Liver (tissue), 8 donors: ENCODE measurements at regions not wholly inside any gene's neighbourhood (a gene's known extent, or its start where the extent isn't known, plus 50 kb on each side); places are given as distances from the start of the nearest gene placed in this dataset.

Experiments used
- DNase-seq: peaks from one replicate; pipeline ENCODE4 v3.0.0-alpha.2; 2017; ENCODE audit warnings: low spot score
- H3K27ac ChIP-seq, 2 donors: one replicate each; pipeline ENCODE4 v1.7.0; 2013; ENCODE audit warnings: inconsistent platforms in 2 of 2, low read length in 2 of 2, control low read depth in 1 of 2, low read depth in 1 of 2, mild to moderate bottlenecking in 1 of 2
- H3K27me3 ChIP-seq, 4 donors: one replicate each; pipeline versions ENCODE4 v1.6.1 to v1.7.0; 2013; ENCODE audit warnings: low read length in 3 of 4, inconsistent platforms in 1 of 4, mild to moderate bottlenecking in 1 of 4, moderate library complexity in 1 of 4; ENCODE audit not compliant: control insufficient read depth in 4 of 4, insufficient read depth in 4 of 4
- H3K36me3 ChIP-seq, 4 donors: one replicate each; pipeline versions ENCODE4 v1.6.1 to v1.7.0; 2013; ENCODE audit warnings: low read length in 3 of 4, mild to moderate bottlenecking in 3 of 4, low read depth in 1 of 4, moderate library complexity in 1 of 4; ENCODE audit not compliant: control insufficient read depth in 4 of 4, insufficient read depth in 3 of 4
- H3K4me1 ChIP-seq, 4 donors: one replicate each; pipeline versions ENCODE4 v1.6.1 to v1.7.0; 2013; ENCODE audit warnings: low read length in 3 of 4, mild to moderate bottlenecking in 3 of 4, moderate library complexity in 1 of 4; ENCODE audit not compliant: control insufficient read depth in 4 of 4, insufficient read depth in 4 of 4
- H3K4me3 ChIP-seq, 3 donors: one replicate each; pipeline versions ENCODE4 v1.6.1 to v1.7.0; 2013; ENCODE audit warnings: low read length in 3 of 3, control low read depth in 1 of 3, low read depth in 1 of 3, mild to moderate bottlenecking in 1 of 3
- H3K9ac ChIP-seq, 2 donors: one replicate each; pipeline ENCODE4 v1.7.0; 2013; ENCODE audit warnings: low read length in 2 of 2, mild to moderate bottlenecking in 2 of 2, moderate library complexity in 2 of 2, control low read depth in 1 of 2, low read depth in 1 of 2
- H3K9me3 ChIP-seq, 4 donors: one replicate each; pipeline versions ENCODE4 v1.6.1 to v1.7.0; 2013; ENCODE audit warnings: low read length in 3 of 4; ENCODE audit not compliant: control insufficient read depth in 4 of 4
- CTCF ChIP-seq: fragments of 150-350 bp; IDR thresholded peaks from 2 replicates; pipeline ENCODE4 v1.5.1; 2017; ENCODE audit warnings: improper control_type of control experiment, low read depth, low read length; ENCODE audit not compliant: missing input control
- EGR1 ChIP-seq, 2 donors: IDR thresholded peaks; 2 replicates each; pipeline ENCODE4 v1.6.1; 2016 to 2018; ENCODE audit warnings: antibody characterized with exemption in 2 of 2, low read depth in 2 of 2
- FOXA1 ChIP-seq: IDR thresholded peaks from 2 replicates; pipeline ENCODE4 v1.6.1; 2016; ENCODE audit warnings: antibody characterized with exemption
- FOXA2 ChIP-seq: IDR thresholded peaks from 2 replicates; pipeline ENCODE4 v1.6.1; 2016; ENCODE audit warnings: antibody characterized with exemption
- GABPA ChIP-seq, 2 donors: IDR thresholded peaks in 1 of 2; conservative IDR thresholded peaks in 1 of 2; 2 replicates each; pipeline ENCODE4 v1.6.1; 2016; ENCODE audit warnings: antibody characterized with exemption in 2 of 2, mild to moderate bottlenecking in 1 of 2, moderate library complexity in 1 of 2
- HNF4A ChIP-seq, 2 donors: conservative IDR thresholded peaks; 2 replicates each; pipeline ENCODE4 v1.6.1; 2016; ENCODE audit warnings: antibody characterized with exemption in 2 of 2, mild to moderate bottlenecking in 2 of 2
- HNF4G ChIP-seq: IDR thresholded peaks from 2 replicates; pipeline ENCODE4 v1.6.1; 2016; ENCODE audit warnings: antibody characterized with exemption
- JUND ChIP-seq, 2 donors: IDR thresholded peaks; 2 replicates each; pipeline ENCODE4 v1.6.1; 2016; ENCODE audit warnings: antibody characterized with exemption in 2 of 2
- NR2F2 ChIP-seq: IDR thresholded peaks from 2 replicates; pipeline ENCODE4 v1.6.1; 2016; ENCODE audit warnings: antibody characterized with exemption
- RAD21 ChIP-seq, 2 donors: IDR thresholded peaks; 2 replicates each; pipeline ENCODE4 v1.6.1; 2016; ENCODE audit warnings: antibody characterized with exemption in 2 of 2, mild to moderate bottlenecking in 2 of 2
- RXRA ChIP-seq, 2 donors: IDR thresholded peaks; 2 replicates each; pipeline ENCODE4 v1.6.1; 2017 to 2018; ENCODE audit warnings: antibody characterized with exemption in 2 of 2, mild to moderate bottlenecking in 1 of 2
- SP1 ChIP-seq: IDR thresholded peaks from 2 replicates; pipeline ENCODE4 v1.6.1; 2018; ENCODE audit warnings: antibody characterized with exemption, mild to moderate bottlenecking
- TAF1 ChIP-seq: conservative IDR thresholded peaks from 2 replicates; pipeline ENCODE4 v1.6.1; 2016; ENCODE audit warnings: antibody characterized with exemption, mild to moderate bottlenecking
- YY1 ChIP-seq: IDR thresholded peaks from 2 replicates; pipeline ENCODE4 v1.6.1; 2016; ENCODE audit warnings: antibody characterized with exemption, mild to moderate bottlenecking
- WGBS: extraction: QIAGEN DNeasy Blood & Tissue Kit; methylation state at CpG from one replicate; pipeline ENCODE4 v1.1.7; 2013; 5-methylcytosine and 5-hydroxymethylcytosine counted together
- TF ChIP-seq, protein P1 (sequence below): IDR thresholded peaks from 2 replicates; pipeline ENCODE4 v1.6.1; 2016; ENCODE audit warnings: antibody characterized with exemption
- TF ChIP-seq, protein P2 (sequence below): IDR thresholded peaks from 2 replicates; pipeline ENCODE4 v1.6.1; 2016; ENCODE audit warnings: antibody characterized with exemption, mild to moderate bottlenecking
- TF ChIP-seq, protein P3 (sequence below): IDR thresholded peaks from 2 replicates; pipeline ENCODE4 v1.6.1; 2016; ENCODE audit warnings: antibody characterized with exemption
- TF ChIP-seq, protein P4 (sequence below): IDR thresholded peaks from 2 replicates; pipeline ENCODE4 v1.6.1; 2016; ENCODE audit warnings: antibody characterized with exemption
- donor health status: healthy.
- donor health status: healthy.
- donor health status: healthy.
- donor health status: healthy.
- donor health status: healthy.

GRCh38 chr12:94760786-94761185 lies 110.4 kb upstream of the TMCC3 start:
- no peaks in the 10 kb centered on the region for H3K4me1 ChIP-seq
- no peaks in the 10 kb centered on the region for H3K36me3 ChIP-seq
- no peak overlapping the region for H3K9ac ChIP-seq
- TF ChIP-seq RAD21 (IDR thresholded peaks at IDR 0.05) = no peak
- TF ChIP-seq, protein P1, sequence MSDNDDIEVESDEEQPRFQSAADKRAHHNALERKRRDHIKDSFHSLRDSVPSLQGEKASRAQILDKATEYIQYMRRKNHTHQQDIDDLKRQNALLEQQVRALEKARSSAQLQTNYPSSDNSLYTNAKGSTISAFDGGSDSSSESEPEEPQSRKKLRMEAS = no peak
- TF ChIP-seq RXRA (IDR thresholded peaks at IDR 0.05) = no peak
- TF ChIP-seq YY1 = no peak
- TF ChIP-seq FOXA2 = no peak
- no peak for TF ChIP-seq JUND (IDR thresholded peaks at IDR 0.05)
- TF ChIP-seq HNF4A (conservative IDR thresholded peaks at IDR 0.05) = no peak
- TF ChIP-seq, protein P2, sequence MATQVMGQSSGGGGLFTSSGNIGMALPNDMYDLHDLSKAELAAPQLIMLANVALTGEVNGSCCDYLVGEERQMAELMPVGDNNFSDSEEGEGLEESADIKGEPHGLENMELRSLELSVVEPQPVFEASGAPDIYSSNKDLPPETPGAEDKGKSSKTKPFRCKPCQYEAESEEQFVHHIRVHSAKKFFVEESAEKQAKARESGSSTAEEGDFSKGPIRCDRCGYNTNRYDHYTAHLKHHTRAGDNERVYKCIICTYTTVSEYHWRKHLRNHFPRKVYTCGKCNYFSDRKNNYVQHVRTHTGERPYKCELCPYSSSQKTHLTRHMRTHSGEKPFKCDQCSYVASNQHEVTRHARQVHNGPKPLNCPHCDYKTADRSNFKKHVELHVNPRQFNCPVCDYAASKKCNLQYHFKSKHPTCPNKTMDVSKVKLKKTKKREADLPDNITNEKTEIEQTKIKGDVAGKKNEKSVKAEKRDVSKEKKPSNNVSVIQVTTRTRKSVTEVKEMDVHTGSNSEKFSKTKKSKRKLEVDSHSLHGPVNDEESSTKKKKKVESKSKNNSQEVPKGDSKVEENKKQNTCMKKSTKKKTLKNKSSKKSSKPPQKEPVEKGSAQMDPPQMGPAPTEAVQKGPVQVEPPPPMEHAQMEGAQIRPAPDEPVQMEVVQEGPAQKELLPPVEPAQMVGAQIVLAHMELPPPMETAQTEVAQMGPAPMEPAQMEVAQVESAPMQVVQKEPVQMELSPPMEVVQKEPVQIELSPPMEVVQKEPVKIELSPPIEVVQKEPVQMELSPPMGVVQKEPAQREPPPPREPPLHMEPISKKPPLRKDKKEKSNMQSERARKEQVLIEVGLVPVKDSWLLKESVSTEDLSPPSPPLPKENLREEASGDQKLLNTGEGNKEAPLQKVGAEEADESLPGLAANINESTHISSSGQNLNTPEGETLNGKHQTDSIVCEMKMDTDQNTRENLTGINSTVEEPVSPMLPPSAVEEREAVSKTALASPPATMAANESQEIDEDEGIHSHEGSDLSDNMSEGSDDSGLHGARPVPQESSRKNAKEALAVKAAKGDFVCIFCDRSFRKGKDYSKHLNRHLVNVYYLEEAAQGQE = no peak
- no peak for TF ChIP-seq FOXA1
- TF ChIP-seq, protein P3, sequence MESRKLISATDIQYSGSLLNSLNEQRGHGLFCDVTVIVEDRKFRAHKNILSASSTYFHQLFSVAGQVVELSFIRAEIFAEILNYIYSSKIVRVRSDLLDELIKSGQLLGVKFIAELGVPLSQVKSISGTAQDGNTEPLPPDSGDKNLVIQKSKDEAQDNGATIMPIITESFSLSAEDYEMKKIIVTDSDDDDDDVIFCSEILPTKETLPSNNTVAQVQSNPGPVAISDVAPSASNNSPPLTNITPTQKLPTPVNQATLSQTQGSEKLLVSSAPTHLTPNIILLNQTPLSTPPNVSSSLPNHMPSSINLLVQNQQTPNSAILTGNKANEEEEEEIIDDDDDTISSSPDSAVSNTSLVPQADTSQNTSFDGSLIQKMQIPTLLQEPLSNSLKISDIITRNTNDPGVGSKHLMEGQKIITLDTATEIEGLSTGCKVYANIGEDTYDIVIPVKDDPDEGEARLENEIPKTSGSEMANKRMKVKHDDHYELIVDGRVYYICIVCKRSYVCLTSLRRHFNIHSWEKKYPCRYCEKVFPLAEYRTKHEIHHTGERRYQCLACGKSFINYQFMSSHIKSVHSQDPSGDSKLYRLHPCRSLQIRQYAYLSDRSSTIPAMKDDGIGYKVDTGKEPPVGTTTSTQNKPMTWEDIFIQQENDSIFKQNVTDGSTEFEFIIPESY = no peak
- TF ChIP-seq NR2F2 = no peak
- no peak for TF ChIP-seq GABPA (IDR thresholded peaks at IDR 0.05 in 1 of 2, conservative IDR thresholded peaks at IDR 0.05 in 1 of 2)
- TF ChIP-seq, protein P4, sequence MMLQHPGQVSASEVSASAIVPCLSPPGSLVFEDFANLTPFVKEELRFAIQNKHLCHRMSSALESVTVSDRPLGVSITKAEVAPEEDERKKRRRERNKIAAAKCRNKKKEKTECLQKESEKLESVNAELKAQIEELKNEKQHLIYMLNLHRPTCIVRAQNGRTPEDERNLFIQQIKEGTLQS = no peak
- TF ChIP-seq EGR1 (IDR thresholded peaks at IDR 0.05; ENCODE audit: low read depth in 2 of 2) = no peak
- no peak for TF ChIP-seq TAF1
- no peak overlapping the region for H3K4me3 ChIP-seq
- H3K27ac ChIP-seq = no peak overlapping the region
- H3K9me3 ChIP-seq = no peaks in the 10 kb centered on the region
- 90% methylated on average over 2 of the region's 2 CpGs for WGBS
- DNase-seq = no peak
- no peaks in the 10 kb centered on the region for H3K27me3 ChIP-seq

DNA sequence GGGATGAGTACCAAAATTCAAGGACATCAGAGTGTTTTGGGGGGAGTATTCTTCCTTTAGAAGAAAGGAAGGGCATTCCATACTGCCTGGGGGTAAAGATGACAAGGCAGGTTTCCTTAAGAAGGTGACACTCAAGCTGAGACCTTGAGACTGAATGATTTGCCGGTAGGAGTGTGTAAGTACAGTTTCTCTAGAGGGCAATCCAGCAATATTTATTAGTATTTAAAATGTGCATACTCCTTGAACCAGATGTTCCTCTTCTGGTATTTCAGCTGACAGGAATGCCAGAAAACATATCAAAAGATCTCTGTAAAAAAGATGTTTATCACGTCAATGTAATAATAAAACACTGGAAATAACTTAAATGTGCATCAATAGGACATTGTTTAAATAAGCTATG lies 106.4 kb upstream of the TMCC3 start:
- no peak for TF ChIP-seq SP1
- no peak for TF ChIP-seq TAF1
- TF ChIP-seq HNF4G = no peak
- no peak for TF ChIP-seq RAD21 (IDR thresholded peaks at IDR 0.05)
- TF ChIP-seq, protein P1 = no peak
- TF ChIP-seq, protein P2 = no peak
- TF ChIP-seq, protein P3 = no peak
- no peak for TF ChIP-seq EGR1 (IDR thresholded peaks at IDR 0.05; ENCODE audit: low read depth in 2 of 2)
- no peak for TF ChIP-seq CTCF
- Histone ChIP-seq H3K27me3 (no peaks in the 10 kb centered on the region), H3K4me1 (no peaks in the 10 kb centered on the region), H3K36me3 (no peaks in the 10 kb centered on the region), H3K9me3 (no peaks in the 10 kb centered on the region), H3K4me3 (no peak overlapping the region), H3K9ac (no peak overlapping the region), H3K27ac (no peak overlapping the region)
- 84% methylated on average over 2 of the region's 2 CpGs for WGBS
- no peak for DNase-seq
